DOHH2 (cell line): ENCODE measurements at regions not wholly inside any gene's neighbourhood (a gene's known extent, or its start where the extent isn't known, plus 50 kb on each side); places are given as distances from the start of the nearest gene placed in this dataset.
A peak's percentile ranks its signal among the peaks of the same experiment; 100 is the strongest.

Source experiments
- CTCF ChIP-seq: fragments of 200-600 bp; sonication (generic); IDR thresholded peaks from one replicate; pipeline ENCODE4 v1.5.1; 2014; ENCODE audit warnings: antibody characterized with exemption, mild to moderate bottlenecking, low read depth, low read length; ENCODE audit not compliant: poor library complexity, severe bottlenecking
- EZH2phosphoT487 ChIP-seq: fragments of 200-600 bp; sonication (generic); IDR thresholded peaks from 2 replicates; pipeline ENCODE4 v1.6.1; 2017; ENCODE audit warnings: borderline replicate concordance, mild to moderate bottlenecking, antibody characterized with exemption, low read length, moderate library complexity, mixed read lengths

GRCh38 chr7:15015545-15016314, 113.2 kb upstream of the DGKB start:
- TF ChIP-seq CTCF (peak; percentile 72), EZH2phosphoT487 (no peak)
